ENCODE measurements at regions not wholly inside any gene's neighbourhood (a gene's known extent, or its start where the extent isn't known, plus 50 kb on each side); places are given as distances from the start of the nearest gene placed in this dataset.

- TF ChIP-seq CHD2 (IDR thresholded peaks at IDR 0.05; ENCODE audit: low read length, partially characterized antibody) (no peak), MEF2A (IDR thresholded peaks at IDR 0.05; ENCODE audit: borderline replicate concordance, low read depth) (no peak), IRF3 (IDR thresholded peaks at IDR 0.05; ENCODE audit: low read depth, low read length) (no peak)
Observed at GRCh38 chr13:78732445-78733017, 73.6 kb upstream of the OBI1 start (continued).

- Histone ChIP-seq H3K27me3 (ENCODE audit: insufficient read depth) (no peaks in the 10 kb centered on the region), H3K9ac (no peak overlapping the region), H3K4me1 (ENCODE audit: control insufficient read depth in 1 of 2, insufficient read depth in 2 of 2, low read depth in 1 of 2, low read length in 1 of 2) (no peaks in the 10 kb centered on the region), H3K36me3 (replicated peaks in 1 of 2; ENCODE audit: control insufficient read depth in 1 of 2, insufficient read depth in 2 of 2, low read length in 1 of 2) (no peaks in the 10 kb centered on the region), H3K4me2 (no peak overlapping the region), H3F3A (replicated peaks; ENCODE audit: insufficient read depth) (no peaks in the 10 kb centered on the region), H2AFZ (ENCODE audit: low read depth) (no peak overlapping the region), H4K20me1 (ENCODE audit: insufficient read depth) (no peaks in the 10 kb centered on the region), H3K9me2 (no peaks in the 10 kb centered on the region), H3K9me3 (no peaks in the 10 kb centered on the region), H3K4me3 (ENCODE audit: low read depth in 2 of 2, low read length in 1 of 2) (no peak overlapping the region), H3K27ac (ENCODE audit: low read depth in 2 of 2, low read length in 1 of 2) (no peak overlapping the region), H3K79me2 (ENCODE audit: insufficient read depth) (no peaks in the 10 kb centered on the region)
- ChIA-PET CTCF (no interaction called here), POLR2A (no interaction called here)
- no peak for DNase-seq
- TF ChIP-seq RXRA (IDR thresholded peaks at IDR 0.05; ENCODE audit: borderline replicate concordance, low read depth) (no peak), IRF3 (IDR thresholded peaks at IDR 0.05; ENCODE audit: low read depth, low read length) (no peak), EZH2phosphoT487 (IDR thresholded peaks at IDR 0.05; ENCODE audit: borderline replicate concordance, low read depth) (no peak), USF1 (IDR thresholded peaks at IDR 0.05; ENCODE audit: borderline replicate concordance, low read depth) (no peak)
- WGBS (ENCODE audit: low lambda C conversion rate) = 21% methylated on average over 3 of the region's 3 CpGs
Observed at GRCh38 chr13:78722700-78723099, 63.7 kb upstream of the OBI1 start.

- no peak for DNase-seq
- ChIA-PET POLR2A (no interaction called here), CTCF (no interaction called here)
- no peaks in the 10 kb centered on the region for H3K4me1 ChIP-seq (ENCODE audit: control insufficient read depth in 1 of 2, insufficient read depth in 2 of 2, low read depth in 1 of 2, low read length in 1 of 2)
- WGBS (ENCODE audit: low lambda C conversion rate) = 41% methylated on average over 2 of the region's 2 CpGs
- no peak overlapping the region for H2AFZ ChIP-seq (ENCODE audit: low read depth)
- H3K9me3 ChIP-seq = no peaks in the 10 kb centered on the region
- H3K4me3 ChIP-seq (ENCODE audit: low read depth in 2 of 2, low read length in 1 of 2) = no peak overlapping the region
- no peak overlapping the region for H3K27ac ChIP-seq (ENCODE audit: low read depth in 2 of 2, low read length in 1 of 2)
- H3K9me2 ChIP-seq = no peaks in the 10 kb centered on the region
- no peaks in the 10 kb centered on the region for H3K27me3 ChIP-seq (ENCODE audit: insufficient read depth)
- H3F3A ChIP-seq (replicated peaks; ENCODE audit: insufficient read depth) = no peaks in the 10 kb centered on the region
- H3K79me2 ChIP-seq (ENCODE audit: insufficient read depth) = no peaks in the 10 kb centered on the region
- H3K4me2 ChIP-seq = no peak overlapping the region
- TF ChIP-seq EZH2phosphoT487 (IDR thresholded peaks at IDR 0.05; ENCODE audit: borderline replicate concordance, low read depth) = no peak
- TF ChIP-seq ZBTB33 (IDR thresholded peaks at IDR 0.05; ENCODE audit: borderline replicate concordance, low read depth) = no peak
- TF ChIP-seq RFX5 (IDR thresholded peaks at IDR 0.05; ENCODE audit: low read length) = no peak
- TF ChIP-seq EP300 (IDR thresholded peaks at IDR 0.05; ENCODE audit: borderline replicate concordance in 1 of 2, low read depth in 1 of 2, low read length in 1 of 2) = no peak
- no peak for TF ChIP-seq YY1 (IDR thresholded peaks at IDR 0.05; ENCODE audit: low read depth)
- TF ChIP-seq FOSL2 (IDR thresholded peaks at IDR 0.05; ENCODE audit: borderline replicate concordance, low read depth) = no peak
- TF ChIP-seq IRF3 (IDR thresholded peaks at IDR 0.05; ENCODE audit: low read depth, low read length) = no peak
- H4K20me1 ChIP-seq (ENCODE audit: insufficient read depth) = no peaks in the 10 kb centered on the region
- H3K36me3 ChIP-seq (replicated peaks in 1 of 2; ENCODE audit: control insufficient read depth in 1 of 2, insufficient read depth in 2 of 2, low read length in 1 of 2) = no peaks in the 10 kb centered on the region
- H3K9ac ChIP-seq = no peak overlapping the region
Observed at GRCh38 chr13:78719367-78719766, 60.4 kb upstream of the OBI1 start.

Measured in SK-N-SH (cell line).